Esophagus squamous epithelium (tissue), 5 donors: ENCODE measurements at regions not wholly inside any gene's neighbourhood (a gene's known extent, or its start where the extent isn't known, plus 50 kb on each side); places are given as distances from the start of the nearest gene placed in this dataset.

Source experiments
- DNase-seq: peaks from one replicate; lab custom pipeline; 2025; lab: John Stamatoyannopoulos, UW
- H3K27ac ChIP-seq, 4 donors: fragments of 200-600 bp; sonication (generic); one replicate each; pipeline ENCODE4 v1.5.1; 2016 to 2019; ENCODE audit warnings: mild to moderate bottlenecking in 1 of 4
- H3K27me3 ChIP-seq, 4 donors: fragments of 200-600 bp; sonication (generic); 1 replicate in 3 of 4; 2 replicates in 1 of 4; pipeline versions ENCODE4 v1.5.1 to v1.6.0; 2017 to 2021; ENCODE audit warnings: antibody characterized with exemption in 1 of 4
- H3K36me3 ChIP-seq, 3 donors: fragments of 200-600 bp; sonication (generic); one replicate each; pipeline ENCODE4 v1.5.1; 2016 to 2019
- H3K4me1 ChIP-seq, 3 donors: fragments of 200-600 bp; sonication (generic); one replicate each; pipeline ENCODE4 v1.5.1; 2017 to 2019
- H3K4me3 ChIP-seq, 4 donors: fragments of 200-600 bp; sonication (generic); 1 replicate in 3 of 4; 2 replicates in 1 of 4; pipeline ENCODE4 v1.5.1; 2016 to 2019; ENCODE audit warnings: mild to moderate bottlenecking in 2 of 4, moderate library complexity in 1 of 4
- H3K9me3 ChIP-seq, 3 donors: fragments of 200-600 bp; sonication (generic); one replicate each; pipeline ENCODE4 v1.5.1; 2016 to 2019
- CTCF ChIP-seq, 6 experiments: fragments of 450-650 bp in 4 of 6; fragments of 200-600 bp in 2 of 6; sonication (generic) in 2 of 6; IDR thresholded peaks; one replicate each; pipeline ENCODE4 v1.5.1; 2016 to 2019; ENCODE audit warnings: antibody characterized with exemption in 6 of 6, mild to moderate bottlenecking in 4 of 6, moderate library complexity in 4 of 6
- POLR2A ChIP-seq, 4 donors: fragments of 450-650 bp; IDR thresholded peaks; one replicate each; pipeline ENCODE4 v1.6.1; 2017; ENCODE audit warnings: antibody characterized with exemption in 4 of 4, mild to moderate bottlenecking in 4 of 4, moderate library complexity in 3 of 4
- WGBS, 2 donors: methylation state at CpG; one replicate each; pipeline ENCODE4 v1.1.5; 2018; 5-methylcytosine and 5-hydroxymethylcytosine counted together
- intact Hi-C: fragments of 100-400 bp; cut with DNase I; formaldehyde crosslinking; loops from one replicate; pipeline ENCODE4 v1.15.0; 2022
- donor health status: DM: yes; HTN: yes; CAD: no.

GRCh38 chr10:108436096-108436495 is 1271.6 kb upstream of the SORCS1 start:
- no peaks in the 10 kb centered on the region for H3K36me3 ChIP-seq
- intact Hi-C loops, result no loop called here
- no peak for DNase-seq
- H3K4me1 ChIP-seq, result no peaks in the 10 kb centered on the region
- no peak overlapping the region for H3K27ac ChIP-seq
- H3K27me3 ChIP-seq, result no peaks in the 10 kb centered on the region
- no peak for TF ChIP-seq CTCF (IDR thresholded peaks at IDR 0.05)
- no peak for TF ChIP-seq POLR2A (IDR thresholded peaks at IDR 0.05)
- no peak overlapping the region for H3K4me3 ChIP-seq
- H3K9me3 ChIP-seq, result no peaks in the 10 kb centered on the region
- 76 to 82% methylated on average over 6 of the region's 6 CpGs for WGBS, 2 donors

GRCh38 chr10:108434559-108435252 is 1270.2 kb upstream of the SORCS1 start:
- Histone ChIP-seq H3K4me3 (no peak overlapping the region), H3K27me3 (no peaks in the 10 kb centered on the region), H3K27ac (no peak overlapping the region), H3K9me3 (no peaks in the 10 kb centered on the region), H3K36me3 (no peaks in the 10 kb centered on the region), H3K4me1 (no peaks in the 10 kb centered on the region)
- DNase-seq, result no peak
- whole genome bisulfite sequencing, 2 donors, result 63 to 66% methylated on average over 3 of the region's 3 CpGs
- intact Hi-C loops, result no loop called here
- no peak for TF ChIP-seq POLR2A (IDR thresholded peaks at IDR 0.05)
- no peak for TF ChIP-seq CTCF (IDR thresholded peaks at IDR 0.05)

- 13 to 35% methylated on average over 5 of the region's 5 CpGs for WGBS, 2 donors
- intact Hi-C loops, result no loop called here
- H3K36me3 ChIP-seq, result no peaks in the 10 kb centered on the region
These were observed 1262.6 kb upstream of the SORCS1 start for GRCh38 chr10:108427146-108427545.

GRCh38 chr10:108425283-108425964 is 1260.9 kb upstream of the SORCS1 start:
- no peaks in the 10 kb centered on the region for H3K4me1 ChIP-seq
- H3K27ac ChIP-seq, result no peak overlapping the region
- intact Hi-C loops, result no loop called here
- DNase-seq, result no peak
- TF ChIP-seq POLR2A (IDR thresholded peaks at IDR 0.05) (no peak), CTCF (IDR thresholded peaks at IDR 0.05) (no peak)
- H3K4me3 ChIP-seq, result no peak overlapping the region
- 67 to 88% methylated on average over 1 of the region's 1 CpG for WGBS, 2 donors
- H3K9me3 ChIP-seq, result no peaks in the 10 kb centered on the region
- H3K36me3 ChIP-seq, result no peaks in the 10 kb centered on the region
- no peaks in the 10 kb centered on the region for H3K27me3 ChIP-seq

More at GRCh38 chr10:108427146-108427545, 1262.6 kb upstream of the SORCS1 start:
- Histone ChIP-seq H3K27me3 (no peaks in the 10 kb centered on the region), H3K4me3 (no peak overlapping the region), H3K9me3 (no peaks in the 10 kb centered on the region), H3K27ac (no peak overlapping the region), H3K4me1 (no peaks in the 10 kb centered on the region)
- DNase-seq, result no peak
- TF ChIP-seq POLR2A (IDR thresholded peaks at IDR 0.05) (no peak), CTCF (IDR thresholded peaks at IDR 0.05) (no peak)

- TF ChIP-seq POLR2A (IDR thresholded peaks at IDR 0.05) (no peak), CTCF (IDR thresholded peaks at IDR 0.05) (no peak)
- no peaks in the 10 kb centered on the region for H3K4me1 ChIP-seq
- H3K9me3 ChIP-seq, result no peaks in the 10 kb centered on the region
- H3K27me3 ChIP-seq, result no peaks in the 10 kb centered on the region
- H3K36me3 ChIP-seq, result no peaks in the 10 kb centered on the region
- no peak overlapping the region for H3K4me3 ChIP-seq
- no peak overlapping the region for H3K27ac ChIP-seq
- no peak for DNase-seq
- 33 to 40% methylated on average over 1 of the region's 1 CpG for WGBS, 2 donors
- intact Hi-C loops, result no loop called here
These were observed 1260.2 kb upstream of the SORCS1 start for GRCh38 chr10:108424656-108425055.
